ENCODE measurements at regions not wholly inside any gene's neighbourhood (a gene's known extent, or its start where the extent isn't known, plus 50 kb on each side); places are given as distances from the start of the nearest gene placed in this dataset.

DNA sequence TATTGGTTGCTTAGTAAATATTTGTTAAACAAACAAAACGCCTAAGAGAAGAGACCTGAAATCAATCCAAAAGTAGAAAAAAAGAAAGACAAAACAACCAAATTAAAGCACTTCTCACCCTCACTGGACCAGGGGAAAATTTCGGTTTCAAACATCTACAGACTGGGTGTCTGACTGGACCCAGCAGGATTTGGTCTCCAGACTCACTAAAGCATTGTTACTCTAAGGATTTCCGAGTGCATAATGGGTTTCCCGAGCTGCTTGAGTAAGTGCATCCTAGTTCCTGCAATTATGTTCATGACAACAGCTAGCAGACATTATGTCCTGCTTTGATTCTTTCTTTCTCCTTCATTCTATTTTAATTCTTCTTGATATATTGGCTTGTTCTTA is 51.8 kb upstream of the FAM3C start:
- Histone ChIP-seq H3K4me3 (replicated peaks in 1 of 2; ENCODE audit: low read depth in 1 of 2, low read length in 2 of 2) (no peak overlapping the region), H3K79me2 (ENCODE audit: insufficient read depth, low read length) (no peaks in the 10 kb centered on the region), H3K9me3 (ENCODE audit: control insufficient read depth in 1 of 2, insufficient read depth in 1 of 2, low read depth in 1 of 2, low read length in 2 of 2) (no peaks in the 10 kb centered on the region), H3K9ac (ENCODE audit: low read length) (no peak overlapping the region), H3K4me1 (ENCODE audit: control insufficient read depth in 1 of 2, insufficient read depth in 2 of 2, low read length in 2 of 2) (peaks cover 0 to 2% of the 10 kb centered on the region in 2 experiments; a peak in 2 of 4 replicates), H3K9me2 (ENCODE audit: insufficient read depth) (no peaks in the 10 kb centered on the region), H3K4me2 (ENCODE audit: low read length) (no peak overlapping the region), H3K36me3 (ENCODE audit: control insufficient read depth in 1 of 2, insufficient read depth in 2 of 2, low read length in 2 of 2) (no peaks in the 10 kb centered on the region), H2AFZ (ENCODE audit: low read depth, low read length, poor library complexity, severe bottlenecking) (no peak overlapping the region), H4K20me1 (ENCODE audit: insufficient read depth) (no peaks in the 10 kb centered on the region), H3K27ac (ENCODE audit: low read depth, low read length) (no peak overlapping the region), H3K27me3 (ENCODE audit: insufficient read depth, low read length) (no peaks in the 10 kb centered on the region)
- CTCF ChIA-PET, result no interaction called here
- DNase-seq (ENCODE audit: low read depth, low spot score), result no peak
- RAD21 ChIA-PET (ENCODE audit: low non-redundant PET in 1 of 2, low total read pairs in 2 of 2, uncharacterized antibody in 2 of 2, unreplicated experiment in 2 of 2), result no interaction called here
- POLR2A ChIA-PET, result no interaction called here
- no peak for ATAC-seq
- no TSS peak for BruUV-seq (replicated peaks)
- TF ChIP-seq RAD21 (IDR thresholded peaks at IDR 0.05; ENCODE audit: low read depth), result no peak
- no peak for TF ChIP-seq POLR2AphosphoS5 (IDR thresholded peaks at IDR 0.05; ENCODE audit: low read depth, low read length)
- TF ChIP-seq, protein P1, sequence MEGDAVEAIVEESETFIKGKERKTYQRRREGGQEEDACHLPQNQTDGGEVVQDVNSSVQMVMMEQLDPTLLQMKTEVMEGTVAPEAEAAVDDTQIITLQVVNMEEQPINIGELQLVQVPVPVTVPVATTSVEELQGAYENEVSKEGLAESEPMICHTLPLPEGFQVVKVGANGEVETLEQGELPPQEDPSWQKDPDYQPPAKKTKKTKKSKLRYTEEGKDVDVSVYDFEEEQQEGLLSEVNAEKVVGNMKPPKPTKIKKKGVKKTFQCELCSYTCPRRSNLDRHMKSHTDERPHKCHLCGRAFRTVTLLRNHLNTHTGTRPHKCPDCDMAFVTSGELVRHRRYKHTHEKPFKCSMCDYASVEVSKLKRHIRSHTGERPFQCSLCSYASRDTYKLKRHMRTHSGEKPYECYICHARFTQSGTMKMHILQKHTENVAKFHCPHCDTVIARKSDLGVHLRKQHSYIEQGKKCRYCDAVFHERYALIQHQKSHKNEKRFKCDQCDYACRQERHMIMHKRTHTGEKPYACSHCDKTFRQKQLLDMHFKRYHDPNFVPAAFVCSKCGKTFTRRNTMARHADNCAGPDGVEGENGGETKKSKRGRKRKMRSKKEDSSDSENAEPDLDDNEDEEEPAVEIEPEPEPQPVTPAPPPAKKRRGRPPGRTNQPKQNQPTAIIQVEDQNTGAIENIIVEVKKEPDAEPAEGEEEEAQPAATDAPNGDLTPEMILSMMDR (IDR thresholded peaks at IDR 0.05 in 2 of 3, conservative IDR thresholded peaks at IDR 0.05 in 1 of 3; ENCODE audit: borderline replicate concordance in 1 of 3, insufficient read depth in 1 of 3, low read depth in 2 of 3, low read length in 2 of 3), result no peak
- TF ChIP-seq EGR1 (IDR thresholded peaks at IDR 0.05; ENCODE audit: low read depth), result no peak
- TF ChIP-seq, protein P2, sequence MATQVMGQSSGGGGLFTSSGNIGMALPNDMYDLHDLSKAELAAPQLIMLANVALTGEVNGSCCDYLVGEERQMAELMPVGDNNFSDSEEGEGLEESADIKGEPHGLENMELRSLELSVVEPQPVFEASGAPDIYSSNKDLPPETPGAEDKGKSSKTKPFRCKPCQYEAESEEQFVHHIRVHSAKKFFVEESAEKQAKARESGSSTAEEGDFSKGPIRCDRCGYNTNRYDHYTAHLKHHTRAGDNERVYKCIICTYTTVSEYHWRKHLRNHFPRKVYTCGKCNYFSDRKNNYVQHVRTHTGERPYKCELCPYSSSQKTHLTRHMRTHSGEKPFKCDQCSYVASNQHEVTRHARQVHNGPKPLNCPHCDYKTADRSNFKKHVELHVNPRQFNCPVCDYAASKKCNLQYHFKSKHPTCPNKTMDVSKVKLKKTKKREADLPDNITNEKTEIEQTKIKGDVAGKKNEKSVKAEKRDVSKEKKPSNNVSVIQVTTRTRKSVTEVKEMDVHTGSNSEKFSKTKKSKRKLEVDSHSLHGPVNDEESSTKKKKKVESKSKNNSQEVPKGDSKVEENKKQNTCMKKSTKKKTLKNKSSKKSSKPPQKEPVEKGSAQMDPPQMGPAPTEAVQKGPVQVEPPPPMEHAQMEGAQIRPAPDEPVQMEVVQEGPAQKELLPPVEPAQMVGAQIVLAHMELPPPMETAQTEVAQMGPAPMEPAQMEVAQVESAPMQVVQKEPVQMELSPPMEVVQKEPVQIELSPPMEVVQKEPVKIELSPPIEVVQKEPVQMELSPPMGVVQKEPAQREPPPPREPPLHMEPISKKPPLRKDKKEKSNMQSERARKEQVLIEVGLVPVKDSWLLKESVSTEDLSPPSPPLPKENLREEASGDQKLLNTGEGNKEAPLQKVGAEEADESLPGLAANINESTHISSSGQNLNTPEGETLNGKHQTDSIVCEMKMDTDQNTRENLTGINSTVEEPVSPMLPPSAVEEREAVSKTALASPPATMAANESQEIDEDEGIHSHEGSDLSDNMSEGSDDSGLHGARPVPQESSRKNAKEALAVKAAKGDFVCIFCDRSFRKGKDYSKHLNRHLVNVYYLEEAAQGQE (IDR thresholded peaks at IDR 0.05; ENCODE audit: low read depth), result no peak
- intact Hi-C loops (cut with micrococcal nuclease), result no loop called here
